ENCODE measurements at regions not wholly inside any gene's neighbourhood (a gene's known extent, or its start where the extent isn't known, plus 50 kb on each side); places are given as distances from the start of the nearest gene placed in this dataset.

DNA sequence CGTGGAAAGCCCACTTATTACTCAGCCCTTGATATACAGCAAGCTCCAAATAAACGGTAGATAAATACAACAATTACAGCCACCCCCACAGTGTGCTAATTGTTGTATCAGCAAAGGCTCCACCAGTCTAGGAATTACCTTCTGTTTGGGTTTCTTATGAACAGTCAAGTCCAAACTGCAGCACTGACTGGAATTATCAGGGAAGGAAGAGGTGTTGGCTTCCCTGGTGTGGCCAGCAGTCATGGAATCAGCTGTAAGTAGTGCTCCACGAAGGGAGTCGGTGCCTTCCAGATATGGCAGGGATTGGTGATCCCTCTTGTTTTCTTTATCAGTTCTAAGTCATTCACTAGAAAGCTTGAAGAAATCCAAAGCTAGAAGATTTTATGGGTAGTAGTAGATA is 209.1 kb downstream of the SNX19 start:
- ChIA-PET CTCF (interaction anchor here (0.5 to 0.6 kb wide), 2 partner anchors 197 to 784 kb away, joined by 3 to 4 read pairs; no protein-coding TSS in a partner anchor), POLR2A (no interaction called here)
- H3K9me3 ChIP-seq (ENCODE audit: control insufficient read depth, insufficient read depth, low read depth, low read length), result no peaks in the 10 kb centered on the region
- no peaks in the 10 kb centered on the region for H3K36me3 ChIP-seq (ENCODE audit: control insufficient read depth in 2 of 2, insufficient read depth in 1 of 2, low read length in 2 of 2)
- no peak for TF ChIP-seq ZNF558 (tag by site-specific recombination; IDR thresholded peaks at IDR 0.05)
- TF ChIP-seq, protein P1, sequence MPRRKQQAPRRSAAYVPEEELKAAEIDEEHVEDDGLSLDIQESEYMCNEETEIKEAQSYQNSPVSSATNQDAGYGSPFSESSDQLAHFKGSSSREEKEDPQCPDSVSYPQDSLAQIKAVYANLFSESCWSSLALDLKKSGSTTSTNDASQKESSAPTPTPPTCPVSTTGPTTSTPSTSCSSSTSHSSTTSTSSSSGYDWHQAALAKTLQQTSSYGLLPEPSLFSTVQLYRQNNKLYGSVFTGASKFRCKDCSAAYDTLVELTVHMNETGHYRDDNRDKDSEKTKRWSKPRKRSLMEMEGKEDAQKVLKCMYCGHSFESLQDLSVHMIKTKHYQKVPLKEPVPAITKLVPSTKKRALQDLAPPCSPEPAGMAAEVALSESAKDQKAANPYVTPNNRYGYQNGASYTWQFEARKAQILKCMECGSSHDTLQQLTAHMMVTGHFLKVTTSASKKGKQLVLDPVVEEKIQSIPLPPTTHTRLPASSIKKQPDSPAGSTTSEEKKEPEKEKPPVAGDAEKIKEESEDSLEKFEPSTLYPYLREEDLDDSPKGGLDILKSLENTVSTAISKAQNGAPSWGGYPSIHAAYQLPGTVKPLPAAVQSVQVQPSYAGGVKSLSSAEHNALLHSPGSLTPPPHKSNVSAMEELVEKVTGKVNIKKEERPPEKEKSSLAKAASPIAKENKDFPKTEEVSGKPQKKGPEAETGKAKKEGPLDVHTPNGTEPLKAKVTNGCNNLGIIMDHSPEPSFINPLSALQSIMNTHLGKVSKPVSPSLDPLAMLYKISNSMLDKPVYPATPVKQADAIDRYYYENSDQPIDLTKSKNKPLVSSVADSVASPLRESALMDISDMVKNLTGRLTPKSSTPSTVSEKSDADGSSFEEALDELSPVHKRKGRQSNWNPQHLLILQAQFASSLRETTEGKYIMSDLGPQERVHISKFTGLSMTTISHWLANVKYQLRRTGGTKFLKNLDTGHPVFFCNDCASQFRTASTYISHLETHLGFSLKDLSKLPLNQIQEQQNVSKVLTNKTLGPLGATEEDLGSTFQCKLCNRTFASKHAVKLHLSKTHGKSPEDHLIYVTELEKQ (tag by site-specific recombination; IDR thresholded peaks at IDR 0.05; ENCODE audit: borderline replicate concordance), result no peak
- TF ChIP-seq, protein P2, sequence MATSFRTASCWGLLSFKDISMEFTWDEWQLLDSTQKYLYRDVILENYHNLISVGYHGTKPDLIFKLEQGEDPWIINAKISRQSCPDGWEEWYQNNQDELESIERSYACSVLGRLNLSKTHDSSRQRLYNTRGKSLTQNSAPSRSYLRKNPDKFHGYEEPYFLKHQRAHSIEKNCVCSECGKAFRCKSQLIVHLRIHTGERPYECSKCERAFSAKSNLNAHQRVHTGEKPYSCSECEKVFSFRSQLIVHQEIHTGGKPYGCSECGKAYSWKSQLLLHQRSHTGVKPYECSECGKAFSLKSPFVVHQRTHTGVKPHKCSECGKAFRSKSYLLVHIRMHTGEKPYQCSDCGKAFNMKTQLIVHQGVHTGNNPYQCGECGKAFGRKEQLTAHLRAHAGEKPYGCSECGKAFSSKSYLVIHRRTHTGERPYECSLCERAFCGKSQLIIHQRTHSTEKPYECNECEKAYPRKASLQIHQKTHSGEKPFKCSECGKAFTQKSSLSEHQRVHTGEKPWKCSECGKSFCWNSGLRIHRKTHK (tag by site-specific recombination; IDR thresholded peaks at IDR 0.05), result no peak
- TF ChIP-seq GLIS1 (tag by site-specific recombination; IDR thresholded peaks at IDR 0.05), result no peak
- no peak for TF ChIP-seq ZBTB21 (tag by site-specific recombination; IDR thresholded peaks at IDR 0.05)
- no peak for TF ChIP-seq ZFP3 (tag by site-specific recombination; IDR thresholded peaks at IDR 0.05; ENCODE audit: low read depth)
- H3K4me1 ChIP-seq (ENCODE audit: control insufficient read depth, insufficient read depth, low read length), result no peaks in the 10 kb centered on the region
- H3K4me3 ChIP-seq (ENCODE audit: low read depth, low read length), result no peak overlapping the region
- H3K27ac ChIP-seq (ENCODE audit: extremely low read depth, low read depth, low read length), result no peak overlapping the region

DNA sequence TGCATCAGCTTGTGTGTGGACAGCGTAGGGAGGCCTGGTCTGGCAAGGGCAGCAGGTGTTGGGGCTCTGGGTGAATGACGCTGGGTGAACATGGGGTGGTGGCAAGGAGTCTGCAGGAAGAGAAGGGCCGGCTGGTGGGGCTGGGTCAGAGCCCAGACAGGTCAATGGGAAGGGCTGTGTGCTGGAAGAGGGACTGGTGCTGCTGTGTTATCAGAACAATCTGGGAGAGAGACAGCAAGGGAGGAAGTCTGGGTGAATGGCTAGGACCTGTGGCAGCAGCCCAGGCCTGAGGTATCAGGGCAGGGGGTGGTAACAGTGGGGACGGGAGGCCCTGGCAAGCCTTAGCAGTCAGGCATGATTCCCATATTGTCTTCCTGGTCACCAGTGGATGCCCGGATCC is 206.7 kb downstream of the SNX19 start:
- Histone ChIP-seq H3K4me3 (ENCODE audit: low read depth, low read length) (no peak overlapping the region), H3K9me3 (ENCODE audit: control insufficient read depth, insufficient read depth, low read depth, low read length) (no peaks in the 10 kb centered on the region), H3K36me3 (ENCODE audit: control insufficient read depth in 2 of 2, insufficient read depth in 1 of 2, low read length in 2 of 2) (no peaks in the 10 kb centered on the region), H3K4me1 (ENCODE audit: control insufficient read depth, insufficient read depth, low read length) (no peaks in the 10 kb centered on the region), H3K27ac (ENCODE audit: extremely low read depth, low read depth, low read length) (no peak overlapping the region)
- ChIA-PET POLR2A (no interaction called here), CTCF (interaction anchor here (1.3 kb wide), 1 partner anchor 8 kb away, joined by 3 read pairs; no protein-coding TSS in a partner anchor)
- TF ChIP-seq, protein P3, sequence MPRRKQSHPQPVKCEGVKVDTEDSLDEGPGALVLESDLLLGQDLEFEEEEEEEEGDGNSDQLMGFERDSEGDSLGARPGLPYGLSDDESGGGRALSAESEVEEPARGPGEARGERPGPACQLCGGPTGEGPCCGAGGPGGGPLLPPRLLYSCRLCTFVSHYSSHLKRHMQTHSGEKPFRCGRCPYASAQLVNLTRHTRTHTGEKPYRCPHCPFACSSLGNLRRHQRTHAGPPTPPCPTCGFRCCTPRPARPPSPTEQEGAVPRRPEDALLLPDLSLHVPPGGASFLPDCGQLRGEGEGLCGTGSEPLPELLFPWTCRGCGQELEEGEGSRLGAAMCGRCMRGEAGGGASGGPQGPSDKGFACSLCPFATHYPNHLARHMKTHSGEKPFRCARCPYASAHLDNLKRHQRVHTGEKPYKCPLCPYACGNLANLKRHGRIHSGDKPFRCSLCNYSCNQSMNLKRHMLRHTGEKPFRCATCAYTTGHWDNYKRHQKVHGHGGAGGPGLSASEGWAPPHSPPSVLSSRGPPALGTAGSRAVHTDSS (tag by site-specific recombination; IDR thresholded peaks at IDR 0.05), result no peak
- TF ChIP-seq KLF8 (tag by site-specific recombination; IDR thresholded peaks at IDR 0.05) (no peak), ZNF335 (tag by site-specific recombination; conservative IDR thresholded peaks at IDR 0.05) (no peak), ZNF596 (tag by site-specific recombination; IDR thresholded peaks at IDR 0.05) (no peak), ZNF791 (tag by site-specific recombination; IDR thresholded peaks at IDR 0.05) (no peak), ZNF571 (tag by site-specific recombination; IDR thresholded peaks at IDR 0.05) (no peak), ZNF324 (tag by site-specific recombination; IDR thresholded peaks at IDR 0.05) (no peak), ZNF114 (tag by site-specific recombination; IDR thresholded peaks at IDR 0.05) (no peak), ZNF677 (tag by site-specific recombination; IDR thresholded peaks at IDR 0.05) (no peak), FEZF1 (tag by site-specific recombination; IDR thresholded peaks at IDR 0.05) (no peak), ZNF560 (tag by site-specific recombination; IDR thresholded peaks at IDR 0.05; ENCODE audit: borderline replicate concordance) (no peak), ZNF830 (tag by site-specific recombination; IDR thresholded peaks at IDR 0.05; ENCODE audit: low read depth) (no peak), ZNF248 (tag by site-specific recombination; IDR thresholded peaks at IDR 0.05) (no peak), ZNF660 (tag by site-specific recombination; IDR thresholded peaks at IDR 0.05) (no peak), ZNF768 (tag by site-specific recombination; IDR thresholded peaks at IDR 0.05) (no peak), ZNF785 (tag by site-specific recombination; IDR thresholded peaks at IDR 0.05) (no peak), ZNF837 (tag by site-specific recombination; IDR thresholded peaks at IDR 0.05) (no peak)
- TF ChIP-seq, protein P4, sequence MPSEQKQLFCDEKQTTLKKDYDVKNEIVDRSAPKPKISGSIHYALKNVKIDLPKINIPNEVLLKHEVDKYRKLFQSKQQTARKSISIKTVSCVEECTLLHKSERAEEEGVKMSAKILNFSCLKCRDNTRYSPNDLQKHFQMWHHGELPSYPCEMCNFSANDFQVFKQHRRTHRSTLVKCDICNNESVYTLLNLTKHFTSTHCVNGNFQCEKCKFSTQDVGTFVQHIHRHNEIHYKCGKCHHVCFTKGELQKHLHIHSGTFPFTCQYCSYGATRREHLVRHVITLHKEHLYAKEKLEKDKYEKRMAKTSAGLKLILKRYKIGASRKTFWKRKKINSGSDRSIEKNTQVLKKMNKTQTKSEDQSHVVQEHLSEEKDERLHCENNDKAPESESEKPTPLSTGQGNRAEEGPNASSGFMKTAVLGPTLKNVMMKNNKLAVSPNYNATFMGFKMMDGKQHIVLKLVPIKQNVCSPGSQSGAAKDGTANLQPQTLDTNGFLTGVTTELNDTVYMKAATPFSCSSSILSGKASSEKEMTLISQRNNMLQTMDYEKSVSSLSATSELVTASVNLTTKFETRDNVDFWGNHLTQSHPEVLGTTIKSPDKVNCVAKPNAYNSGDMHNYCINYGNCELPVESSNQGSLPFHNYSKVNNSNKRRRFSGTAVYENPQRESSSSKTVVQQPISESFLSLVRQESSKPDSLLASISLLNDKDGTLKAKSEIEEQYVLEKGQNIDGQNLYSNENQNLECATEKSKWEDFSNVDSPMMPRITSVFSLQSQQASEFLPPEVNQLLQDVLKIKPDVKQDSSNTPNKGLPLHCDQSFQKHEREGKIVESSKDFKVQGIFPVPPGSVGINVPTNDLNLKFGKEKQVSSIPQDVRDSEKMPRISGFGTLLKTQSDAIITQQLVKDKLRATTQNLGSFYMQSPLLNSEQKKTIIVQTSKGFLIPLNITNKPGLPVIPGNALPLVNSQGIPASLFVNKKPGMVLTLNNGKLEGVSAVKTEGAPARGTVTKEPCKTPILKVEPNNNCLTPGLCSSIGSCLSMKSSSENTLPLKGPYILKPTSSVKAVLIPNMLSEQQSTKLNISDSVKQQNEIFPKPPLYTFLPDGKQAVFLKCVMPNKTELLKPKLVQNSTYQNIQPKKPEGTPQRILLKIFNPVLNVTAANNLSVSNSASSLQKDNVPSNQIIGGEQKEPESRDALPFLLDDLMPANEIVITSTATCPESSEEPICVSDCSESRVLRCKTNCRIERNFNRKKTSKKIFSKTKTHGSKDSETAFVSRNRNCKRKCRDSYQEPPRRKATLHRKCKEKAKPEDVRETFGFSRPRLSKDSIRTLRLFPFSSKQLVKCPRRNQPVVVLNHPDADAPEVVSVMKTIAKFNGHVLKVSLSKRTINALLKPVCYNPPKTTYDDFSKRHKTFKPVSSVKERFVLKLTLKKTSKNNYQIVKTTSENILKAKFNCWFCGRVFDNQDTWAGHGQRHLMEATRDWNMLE (tag by site-specific recombination; conservative IDR thresholded peaks at IDR 0.05; ENCODE audit: low read depth), result no peak
- TF ChIP-seq, protein P5, sequence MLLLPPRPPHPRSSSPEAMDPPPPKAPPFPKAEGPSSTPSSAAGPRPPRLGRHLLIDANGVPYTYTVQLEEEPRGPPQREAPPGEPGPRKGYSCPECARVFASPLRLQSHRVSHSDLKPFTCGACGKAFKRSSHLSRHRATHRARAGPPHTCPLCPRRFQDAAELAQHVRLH (tag by site-specific recombination; IDR thresholded peaks at IDR 0.05), result no peak
